Neural crest cell (in vitro differentiated cells): ENCODE measurements at regions not wholly inside any gene's neighbourhood (a gene's known extent, or its start where the extent isn't known, plus 50 kb on each side); places are given as distances from the start of the nearest gene placed in this dataset.

Experiments used
- DNase-seq: peaks from one replicate; pipeline ENCODE4 v3.0.0; 2021; ENCODE audit warnings: low read depth, mixed read lengths, low spot score
- H3K27ac Mint-ChIP-seq: one replicate; pipeline ENCODE4 v1.8.0; 2021; ENCODE audit warnings: mild to moderate bottlenecking, mixed read lengths; ENCODE audit not compliant: unreplicated experiment
- H3K27me3 Mint-ChIP-seq: 2 replicates; pipeline ENCODE4 v1.8.0; 2021; ENCODE audit warnings: low read depth, mild to moderate bottlenecking, mixed read lengths
- H3K36me3 Mint-ChIP-seq: 2 replicates; pipeline ENCODE4 v1.8.0; 2021; ENCODE audit warnings: low read depth, mild to moderate bottlenecking, mixed read lengths
- H3K4me1 Mint-ChIP-seq: 2 replicates; pipeline ENCODE4 v1.8.0; 2021; ENCODE audit warnings: mixed read lengths
- H3K4me3 Mint-ChIP-seq: one replicate; pipeline ENCODE4 v1.8.0; 2021; ENCODE audit warnings: mild to moderate bottlenecking, mixed read lengths
- H3K9me3 Mint-ChIP-seq: 2 replicates; pipeline ENCODE4 v1.8.0; 2021; ENCODE audit warnings: mixed read lengths
- CTCF ChIP-seq: fragments of 200-600 bp; sonication (generic); conservative IDR thresholded peaks from 2 replicates; pipeline ENCODE4 v1.5.0; 2021; ENCODE audit warnings: antibody characterized with exemption, mild to moderate bottlenecking

- TF ChIP-seq CTCF: no peak
- H3K4me3 Mint-ChIP-seq: no peak overlapping the region
- H3K4me1 Mint-ChIP-seq: no peaks in the 10 kb centered on the region
- H3K27ac Mint-ChIP-seq: no peak overlapping the region
- no peak for DNase-seq
- peaks cover 5% of the 10 kb centered on the region for H3K9me3 Mint-ChIP-seq
- H3K36me3 Mint-ChIP-seq: no peaks in the 10 kb centered on the region
- H3K27me3 Mint-ChIP-seq: no peaks in the 10 kb centered on the region
These were observed 572.0 kb upstream of the PABPC4L start for GRCh38 chr4:134773497-134774000.

- Mint-ChIP-seq H3K36me3 (no peaks in the 10 kb centered on the region), H3K4me3 (no peak overlapping the region), H3K4me1 (no peaks in the 10 kb centered on the region), H3K27me3 (no peaks in the 10 kb centered on the region), H3K27ac (no peak overlapping the region), H3K9me3 (peaks cover 4% of the 10 kb centered on the region)
- peak; percentile 35 for TF ChIP-seq CTCF
- no peak for DNase-seq
These were observed 560.5 kb upstream of the PABPC4L start for GRCh38 chr4:134762053-134762452.

- no peak for DNase-seq
- H3K27ac Mint-ChIP-seq: no peak overlapping the region
- no peak overlapping the region for H3K4me3 Mint-ChIP-seq
- no peaks in the 10 kb centered on the region for H3K36me3 Mint-ChIP-seq
- H3K9me3 Mint-ChIP-seq: no peaks in the 10 kb centered on the region
- H3K4me1 Mint-ChIP-seq: no peaks in the 10 kb centered on the region
- no peak for TF ChIP-seq CTCF
- H3K27me3 Mint-ChIP-seq: no peaks in the 10 kb centered on the region
These were observed 554.8 kb upstream of the PABPC4L start for GRCh38 chr4:134756421-134756820.

- Mint-ChIP-seq H3K9me3 (no peaks in the 10 kb centered on the region), H3K4me1 (no peaks in the 10 kb centered on the region), H3K36me3 (no peaks in the 10 kb centered on the region), H3K27me3 (no peaks in the 10 kb centered on the region), H3K4me3 (no peak overlapping the region), H3K27ac (no peak overlapping the region)
- no peak for DNase-seq
- no peak for TF ChIP-seq CTCF
These were observed 552.9 kb upstream of the PABPC4L start for GRCh38 chr4:134754301-134755019.

GRCh38 chr4:134753390-134753789, 551.8 kb upstream of the PABPC4L start:
- no peak overlapping the region for H3K27ac Mint-ChIP-seq
- no peaks in the 10 kb centered on the region for H3K4me1 Mint-ChIP-seq
- TF ChIP-seq CTCF: no peak
- H3K36me3 Mint-ChIP-seq: no peaks in the 10 kb centered on the region
- no peak overlapping the region for H3K4me3 Mint-ChIP-seq
- H3K9me3 Mint-ChIP-seq: no peaks in the 10 kb centered on the region
- H3K27me3 Mint-ChIP-seq: no peaks in the 10 kb centered on the region
- no peak for DNase-seq
